Endothelial cell of hepatic sinusoid (primary cell): ENCODE measurements at regions not wholly inside any gene's neighbourhood (a gene's known extent, or its start where the extent isn't known, plus 50 kb on each side); places are given as distances from the start of the nearest gene placed in this dataset.

Experiments
- in situ Hi-C: cut with HindIII; loops from 2 replicates; pipeline ENCODE4 v1.10.0; 2017; ENCODE audit warnings: low sequenced_read_pairs

DNA sequence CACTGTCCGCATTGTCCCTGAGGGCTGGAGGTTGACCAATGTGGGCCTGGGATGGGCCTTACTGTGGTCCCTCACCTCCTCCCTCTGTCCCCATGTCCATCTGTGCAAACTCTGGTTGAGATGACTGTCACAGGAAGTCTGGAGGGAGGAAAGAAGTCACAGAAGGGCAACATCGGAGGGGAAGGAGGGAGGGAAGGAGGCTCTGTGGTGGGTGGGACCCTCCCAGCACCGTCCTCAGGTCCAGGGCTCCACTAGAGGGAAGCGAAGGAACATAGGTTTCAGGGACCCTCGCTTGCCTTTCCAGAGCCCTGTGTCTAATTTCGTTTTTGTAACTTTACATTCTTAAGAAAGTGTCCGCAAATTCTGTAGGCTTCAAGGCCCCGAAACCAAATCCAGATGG lies 111.3 kb upstream of the SLC44A3 start:
- in situ Hi-C loops, result no loop called here

DNA sequence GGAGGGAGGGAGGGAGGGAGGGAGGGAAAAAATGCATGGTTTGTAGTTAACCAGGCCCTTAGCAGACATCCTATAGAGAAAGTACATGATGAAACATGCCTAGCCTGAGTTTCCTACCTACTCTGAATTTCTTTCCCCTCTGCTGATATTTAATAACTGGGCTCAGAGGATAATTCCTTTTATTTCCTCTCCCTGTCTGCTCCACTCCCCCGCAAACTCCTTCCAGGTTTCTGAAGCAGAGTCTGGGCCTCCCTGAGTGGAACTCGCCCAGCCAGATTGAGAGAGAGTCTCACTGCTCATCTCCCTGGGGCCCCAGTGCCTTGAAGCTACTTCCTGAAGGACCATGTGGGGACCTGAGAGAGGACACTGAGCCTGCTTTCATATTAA lies 111.9 kb upstream of the SLC44A3 start:
- in situ Hi-C loops, result no loop called here

DNA sequence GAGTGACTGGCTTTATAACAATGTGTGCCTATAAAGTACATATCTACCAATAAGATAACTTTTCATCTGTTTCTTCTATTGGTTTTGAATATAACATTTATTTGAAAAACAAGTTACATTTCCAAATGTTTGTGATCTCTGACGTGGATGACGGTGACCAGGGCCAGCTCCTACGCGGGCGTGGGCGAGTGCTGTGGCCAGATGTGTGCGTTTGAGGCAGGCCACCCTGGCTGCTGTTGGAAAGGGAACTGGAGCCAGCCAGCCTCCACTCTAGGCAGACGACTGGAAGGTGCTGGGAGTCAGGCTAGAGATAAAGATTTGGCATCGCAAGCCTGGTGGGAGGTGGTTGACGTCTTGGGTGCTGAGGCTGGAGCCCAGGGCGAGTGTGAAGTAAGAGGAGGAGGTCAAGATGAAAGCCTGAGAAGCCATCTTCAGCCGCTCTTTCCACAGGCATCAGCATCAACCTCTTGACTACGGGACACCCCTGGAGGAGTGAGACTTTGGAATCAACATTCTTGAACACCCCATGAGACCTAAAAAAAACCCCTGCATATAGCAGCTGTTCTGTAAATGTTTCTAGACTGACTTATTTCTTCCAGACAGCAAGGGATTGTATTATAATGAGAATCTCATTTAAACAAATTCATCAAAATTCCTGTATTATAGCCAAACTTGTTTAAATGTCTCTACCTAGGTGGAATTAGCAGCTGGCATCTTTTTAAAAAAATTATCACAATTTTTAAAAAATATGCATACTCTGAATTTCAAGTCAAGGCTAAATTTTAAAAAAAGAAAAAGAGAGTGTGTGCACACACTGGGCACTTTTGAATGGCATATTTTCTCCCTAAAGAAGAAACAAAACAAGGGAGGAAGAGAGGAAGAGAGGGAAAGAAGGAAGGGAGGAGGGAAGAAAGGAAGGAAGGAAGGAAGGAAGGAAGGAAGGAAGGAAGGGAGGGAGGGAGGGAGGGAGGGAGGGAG lies 112.5 kb upstream of the SLC44A3 start:
- in situ Hi-C loops, result no loop called here

DNA sequence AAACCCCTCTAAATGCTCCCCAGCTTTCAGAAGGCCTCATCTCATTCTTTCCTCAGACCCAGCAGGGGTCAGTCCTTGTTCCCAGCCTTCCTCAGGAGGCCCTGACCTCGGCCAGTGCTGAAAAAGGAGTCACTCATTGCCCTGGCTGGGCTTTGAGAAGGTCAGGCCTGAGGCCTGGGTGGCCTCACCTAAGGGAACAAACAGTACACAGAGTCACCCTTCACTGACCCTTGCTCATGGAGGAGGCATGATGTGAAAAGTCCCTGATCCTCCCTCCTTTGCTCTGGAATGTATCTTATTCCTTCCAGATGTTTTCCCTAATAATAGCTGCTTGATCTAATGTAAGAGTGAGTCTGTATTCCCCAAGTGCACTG lies 117.7 kb upstream of the SLC44A3 start:
- in situ Hi-C loops, result no loop called here

DNA sequence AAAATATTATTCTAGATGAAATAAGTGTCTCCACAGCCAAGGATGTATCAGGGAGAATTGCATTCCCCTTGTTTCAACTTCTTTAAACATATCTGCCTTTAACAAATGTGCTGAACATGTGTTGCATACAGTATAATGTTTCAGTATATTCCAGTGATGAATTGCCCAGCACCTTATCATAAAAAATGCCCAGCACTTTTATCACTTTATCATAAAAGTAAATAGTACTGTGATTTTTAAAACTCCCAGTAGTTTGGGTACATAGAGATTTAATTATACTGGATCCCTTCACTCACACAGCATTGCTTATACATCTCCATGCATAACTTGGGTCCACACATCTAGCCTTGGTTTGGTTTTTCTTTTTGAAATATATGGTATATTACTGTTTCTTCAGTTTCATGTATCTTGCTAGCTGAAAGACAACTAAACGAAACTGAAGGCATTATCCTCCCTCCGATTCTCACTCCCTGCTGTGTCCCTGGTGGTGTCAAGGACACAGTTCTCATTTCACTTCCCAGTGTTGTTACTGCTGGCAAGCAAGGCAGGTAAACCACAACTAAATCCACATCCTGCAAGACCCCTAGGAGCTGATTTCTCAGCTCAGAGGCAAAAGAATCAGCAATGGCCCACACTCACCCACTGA lies 118.2 kb upstream of the SLC44A3 start:
- in situ Hi-C loops, result no loop called here

DNA sequence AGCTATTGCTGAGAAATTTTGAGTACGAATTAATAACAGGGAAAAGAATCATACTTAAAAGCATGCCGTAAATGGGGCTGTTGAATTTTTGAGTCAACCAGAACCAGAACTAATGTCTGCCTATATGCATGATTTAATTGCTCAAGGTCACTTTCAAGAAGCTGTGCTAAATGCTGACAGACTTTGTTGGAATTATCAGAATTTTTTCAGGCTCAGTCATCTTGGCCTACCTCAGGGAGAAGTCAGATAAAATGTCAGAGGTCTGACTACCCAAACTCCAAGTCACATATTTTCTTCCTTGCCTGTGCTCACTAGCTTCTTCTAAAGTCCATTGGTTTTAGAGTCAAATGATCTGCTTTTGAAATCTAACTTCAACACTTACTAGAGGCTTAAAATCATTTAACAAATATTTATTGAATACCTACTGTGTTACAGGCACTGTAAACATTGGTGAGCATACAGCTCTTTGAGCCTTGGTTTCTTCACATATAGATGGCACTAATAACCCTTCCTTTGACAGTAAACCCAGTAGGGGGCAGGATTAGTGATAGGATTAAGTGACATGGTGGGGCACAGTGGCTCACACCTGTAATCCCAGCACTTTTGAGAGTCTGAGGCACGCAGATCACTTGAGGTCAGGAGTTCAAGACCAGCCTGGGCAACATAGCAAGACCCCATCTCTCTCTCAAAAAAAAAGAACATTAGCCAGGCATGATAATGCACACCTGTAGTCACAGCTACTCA lies 121.2 kb upstream of the SLC44A3 start:
- in situ Hi-C loops, result no loop called here

DNA sequence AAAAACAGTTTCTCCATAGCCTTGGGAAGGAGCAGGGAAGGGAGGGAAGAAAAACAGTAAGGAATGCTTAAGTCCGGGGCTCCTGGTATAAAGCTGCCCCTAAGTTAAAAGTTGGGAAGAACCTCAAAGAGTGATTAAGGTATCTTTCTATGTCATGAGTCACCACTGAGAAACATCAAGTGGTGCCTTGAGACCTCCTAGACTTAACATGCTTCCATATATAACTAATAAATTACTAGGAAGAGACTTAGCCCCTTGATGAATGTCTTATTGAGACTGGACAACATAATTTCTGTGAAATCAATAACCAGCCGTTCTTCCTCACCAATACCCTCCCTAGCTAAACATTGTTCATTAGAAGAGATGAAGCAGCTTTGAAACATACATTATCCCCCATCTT lies 121.8 kb upstream of the SLC44A3 start:
- in situ Hi-C loops, result no loop called here

DNA sequence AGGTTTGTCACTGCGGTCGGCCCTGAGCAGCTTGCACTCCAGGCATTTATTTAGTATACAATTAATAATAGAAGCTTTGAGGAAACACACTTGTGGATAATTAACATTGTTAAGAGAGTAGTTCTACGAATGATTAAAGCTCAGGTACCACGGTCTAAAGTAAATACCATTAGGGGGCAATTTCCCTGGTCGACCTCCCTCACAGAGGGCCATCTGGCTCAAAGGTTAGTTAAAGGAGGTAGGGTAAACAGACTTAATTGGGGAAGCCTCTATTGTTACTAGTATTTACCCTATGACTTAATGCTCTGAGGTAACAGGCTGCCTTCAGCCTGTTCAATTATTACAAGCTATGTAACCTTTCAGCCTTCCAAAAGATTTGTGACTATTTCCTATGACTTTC lies 122.3 kb upstream of the SLC44A3 start:
- in situ Hi-C loops, result no loop called here

DNA sequence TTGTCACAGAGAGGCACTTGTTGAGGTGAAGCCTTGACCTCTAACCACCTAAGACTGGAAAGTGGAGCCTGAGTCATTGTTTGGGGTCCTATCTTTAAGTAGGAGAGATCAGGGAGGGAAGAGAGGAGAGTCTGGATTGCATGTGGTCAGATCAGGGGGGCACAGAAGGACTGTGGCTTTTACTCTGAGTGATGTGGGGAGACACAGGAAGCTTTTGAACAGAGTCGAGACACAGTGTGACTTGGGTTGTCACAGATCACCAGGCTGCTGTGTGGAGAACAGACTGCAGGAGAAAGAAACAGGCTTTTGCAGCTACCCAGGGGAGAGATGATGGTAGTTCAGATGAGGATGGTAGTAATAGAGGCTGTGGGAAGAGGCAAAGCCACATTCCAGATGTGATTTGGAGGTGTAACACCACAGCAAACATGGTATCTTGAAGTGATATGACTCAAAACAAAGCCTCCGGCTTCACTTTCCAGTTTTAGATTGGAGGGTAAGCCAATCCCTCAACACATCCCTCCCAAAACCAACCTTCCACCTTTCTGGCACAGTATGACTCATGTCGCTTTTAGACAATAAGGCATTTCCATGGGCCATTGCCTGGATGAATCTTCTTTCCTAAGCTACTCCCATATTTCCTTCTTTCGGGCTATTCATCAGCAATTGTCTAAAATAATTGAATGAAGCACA lies 125.8 kb upstream of the SLC44A3 start:
- in situ Hi-C loops, result no loop called here

DNA sequence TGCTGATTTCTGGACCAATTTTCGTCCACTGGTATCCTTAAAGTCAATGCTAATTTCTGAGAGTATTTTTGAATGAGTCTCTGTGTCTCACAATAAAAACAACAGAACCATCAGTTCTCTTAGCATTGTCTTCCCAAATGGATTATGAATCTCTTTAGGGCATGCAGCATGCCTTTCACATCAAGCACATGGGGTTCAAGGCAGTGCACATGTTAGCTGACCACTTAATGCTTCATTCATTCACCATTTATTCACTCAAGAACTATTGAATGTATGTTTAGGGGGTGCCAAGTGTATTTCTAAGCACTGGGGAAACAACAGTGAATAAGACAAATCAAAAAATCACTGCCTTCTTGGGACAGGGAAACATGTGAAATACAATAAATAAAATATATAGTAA lies 126.7 kb upstream of the SLC44A3 start:
- in situ Hi-C loops, result no loop called here

DNA sequence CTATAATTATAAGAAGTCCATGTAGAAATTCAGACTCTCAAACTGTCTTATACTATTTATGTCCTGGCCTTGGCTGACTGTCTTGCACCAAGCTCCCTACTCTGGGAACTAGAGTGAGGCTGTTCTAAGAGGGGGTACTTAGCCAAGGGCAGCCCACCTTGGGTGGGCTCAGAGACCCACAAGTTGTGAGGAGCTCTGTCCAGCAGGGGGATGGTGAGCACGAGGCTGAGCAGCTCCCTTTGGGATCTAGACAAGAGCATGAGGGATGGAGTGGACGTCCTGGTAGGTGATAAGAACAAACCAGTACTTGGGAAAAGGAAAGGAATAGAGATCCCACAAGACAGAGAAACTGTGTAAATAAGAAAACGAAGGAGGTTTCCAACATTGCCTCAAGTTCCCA lies 127.1 kb upstream of the SLC44A3 start:
- in situ Hi-C loops, result no loop called here

DNA sequence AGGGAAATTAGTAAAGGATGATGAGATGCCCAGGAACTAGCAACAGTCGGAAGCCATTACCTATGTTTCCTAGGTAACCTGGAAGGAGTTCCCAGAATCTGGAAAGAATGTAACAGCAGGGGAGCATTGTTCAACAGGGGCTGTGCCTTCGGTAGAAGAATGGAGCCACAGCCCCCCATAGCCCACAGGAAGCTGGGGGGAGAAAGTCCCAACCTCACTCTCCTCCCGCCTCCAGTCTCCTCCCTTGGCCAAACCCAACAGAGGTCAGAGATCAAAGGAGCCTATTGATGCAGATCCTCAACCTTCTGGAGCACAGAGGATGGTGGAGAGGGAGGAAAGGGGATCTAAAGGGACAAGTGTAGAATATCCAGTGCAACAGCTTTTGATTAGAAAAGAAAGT lies 131.5 kb upstream of the SLC44A3 start:
- in situ Hi-C loops, result no loop called here

DNA sequence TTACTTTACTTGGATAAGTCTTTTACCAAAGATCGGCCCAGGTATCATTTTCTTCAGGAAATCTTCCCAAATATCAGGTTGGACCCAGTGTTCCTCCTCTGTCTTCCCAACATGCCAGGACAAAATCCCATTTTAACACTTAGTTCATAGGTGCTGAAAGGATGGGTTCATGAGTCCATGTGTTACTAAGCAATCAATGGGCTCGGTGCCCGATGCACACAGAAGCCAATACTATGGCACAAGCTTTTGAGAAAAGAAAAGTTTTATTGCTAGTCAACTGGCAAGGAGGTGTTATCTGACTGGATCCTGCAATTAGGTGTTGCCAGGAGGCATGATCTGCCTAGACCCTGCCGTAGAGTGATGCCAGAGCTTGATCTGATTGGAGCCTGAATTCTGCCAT lies 133.3 kb upstream of the SLC44A3 start:
- in situ Hi-C loops, result no loop called here

DNA sequence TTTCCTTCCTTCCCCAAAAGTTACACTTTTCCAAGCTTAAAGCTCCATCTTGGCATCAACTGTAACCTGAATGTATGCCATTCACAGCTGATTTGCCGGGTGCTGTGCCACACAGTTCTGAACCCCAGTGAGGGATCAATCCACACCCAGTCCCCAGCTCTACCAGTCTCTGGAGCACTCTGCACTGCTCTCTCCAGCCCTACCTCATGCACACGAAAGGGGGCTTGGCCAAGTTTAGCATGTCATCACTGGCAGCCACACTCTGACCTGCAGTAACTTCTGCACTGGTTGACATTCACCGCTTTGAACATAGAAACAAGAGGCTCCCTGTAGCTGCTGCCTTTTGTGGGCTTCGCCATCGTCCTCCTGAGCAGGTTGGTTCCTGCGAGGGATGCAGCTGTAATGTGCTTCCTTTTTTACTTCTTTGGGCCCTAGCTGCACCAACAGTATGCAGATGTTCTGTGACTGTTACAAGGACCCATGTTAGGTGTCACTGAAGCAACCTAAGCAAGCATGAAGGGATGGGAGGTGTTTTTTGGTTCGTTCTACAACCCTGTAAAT lies 135.4 kb upstream of the SLC44A3 start:
- in situ Hi-C loops, result no loop called here

DNA sequence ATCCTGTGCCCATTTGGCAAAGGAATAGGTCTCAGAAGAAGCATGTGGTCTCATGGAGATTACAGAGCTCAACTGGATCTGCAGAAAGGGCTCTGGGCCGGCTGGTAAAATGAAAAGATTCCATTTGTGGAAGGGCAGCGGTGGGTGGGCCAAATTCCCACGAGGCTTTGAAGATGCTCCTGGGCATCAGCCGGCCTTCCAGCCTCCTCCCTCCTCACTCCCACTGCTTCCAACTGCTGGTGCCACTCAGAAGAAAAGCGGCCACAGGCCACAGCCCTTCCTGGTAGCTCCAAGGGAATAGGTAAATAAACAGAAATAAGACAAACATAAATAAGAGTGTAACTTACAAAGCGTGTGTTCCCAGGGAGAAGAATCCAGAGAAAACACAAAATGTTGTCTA lies 136.3 kb upstream of the SLC44A3 start:
- in situ Hi-C loops, result no loop called here

DNA sequence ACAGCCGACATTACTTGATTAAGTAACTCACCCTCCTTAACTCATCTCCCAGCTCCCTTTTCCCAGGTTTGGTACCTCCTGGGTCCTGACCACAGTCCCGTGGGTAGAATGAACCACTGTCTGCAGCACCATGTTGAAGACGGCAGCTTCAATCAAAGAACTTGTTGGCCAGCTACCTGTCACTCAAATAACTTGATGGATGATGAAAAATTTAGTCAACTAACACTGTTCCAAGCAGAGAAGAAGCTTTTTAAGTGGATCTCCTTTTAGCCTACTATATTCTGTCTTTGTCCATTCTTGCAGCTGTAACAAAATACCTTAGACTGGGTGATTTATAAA lies 138.4 kb upstream of the F3 start:
- in situ Hi-C loops, result no loop called here

DNA sequence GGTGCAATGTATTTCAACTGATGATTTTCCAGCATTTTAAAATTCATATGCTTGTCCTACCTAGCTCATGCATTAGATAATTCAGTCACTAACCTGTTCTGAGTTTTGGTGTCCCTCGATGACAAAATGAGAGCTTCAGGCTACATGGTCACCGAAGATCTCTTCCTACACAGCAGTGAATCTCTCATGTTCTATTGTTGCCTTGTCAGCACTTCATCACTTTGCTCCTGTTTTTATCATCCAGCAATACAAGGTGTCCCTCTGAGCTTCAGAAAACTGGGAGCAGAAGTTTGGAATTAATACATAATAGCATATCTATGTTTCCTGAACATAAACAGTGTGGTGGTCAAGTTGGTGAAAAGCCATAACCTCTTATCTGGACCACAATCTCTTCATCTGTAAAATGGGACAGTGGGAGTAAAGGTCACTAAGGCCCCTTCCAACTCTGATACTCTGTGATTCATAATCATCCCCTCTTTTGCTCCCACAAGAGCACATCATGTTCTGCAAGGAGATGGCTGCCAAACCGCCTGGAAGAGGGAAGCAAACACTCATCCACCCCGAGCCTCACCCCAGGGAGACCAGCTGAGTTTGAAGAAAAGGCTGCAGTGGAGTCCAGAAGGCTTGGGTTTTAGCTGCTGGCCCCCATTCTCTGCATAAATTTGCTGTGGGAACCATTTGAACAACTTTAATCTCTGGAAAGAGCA lies 137.9 kb upstream of the F3 start:
- in situ Hi-C loops, result no loop called here

DNA sequence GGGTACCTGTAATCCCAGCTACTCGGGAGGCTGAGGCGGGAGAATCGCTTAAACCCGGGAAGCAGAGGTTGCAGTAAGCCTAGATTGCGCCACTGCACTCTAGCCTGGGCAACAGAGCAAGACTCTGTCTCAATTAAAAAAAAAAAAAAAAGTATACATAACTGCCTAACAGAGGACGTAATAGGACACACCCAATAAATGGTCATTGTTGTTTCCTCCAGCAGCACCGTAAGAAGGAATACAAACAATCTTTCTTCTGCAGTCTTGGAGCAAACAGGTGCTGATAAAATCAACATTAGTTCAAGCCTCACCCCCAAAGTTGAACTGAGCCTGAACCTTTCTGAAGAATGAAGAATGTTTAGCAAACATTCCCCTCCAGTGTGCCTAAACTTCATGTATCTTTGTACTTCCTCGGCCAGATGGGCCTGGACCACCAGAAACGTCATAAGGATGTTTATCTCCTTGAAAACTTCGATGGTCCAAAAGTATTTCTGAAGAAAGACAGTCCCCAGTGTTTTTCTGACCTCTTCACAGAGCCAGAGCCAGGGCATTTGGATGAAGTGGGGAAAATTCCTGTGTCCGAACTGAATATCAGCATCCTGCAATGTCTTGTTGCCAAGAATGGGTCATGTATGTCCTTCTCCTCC lies 136.8 kb upstream of the F3 start:
- in situ Hi-C loops, result no loop called here

DNA sequence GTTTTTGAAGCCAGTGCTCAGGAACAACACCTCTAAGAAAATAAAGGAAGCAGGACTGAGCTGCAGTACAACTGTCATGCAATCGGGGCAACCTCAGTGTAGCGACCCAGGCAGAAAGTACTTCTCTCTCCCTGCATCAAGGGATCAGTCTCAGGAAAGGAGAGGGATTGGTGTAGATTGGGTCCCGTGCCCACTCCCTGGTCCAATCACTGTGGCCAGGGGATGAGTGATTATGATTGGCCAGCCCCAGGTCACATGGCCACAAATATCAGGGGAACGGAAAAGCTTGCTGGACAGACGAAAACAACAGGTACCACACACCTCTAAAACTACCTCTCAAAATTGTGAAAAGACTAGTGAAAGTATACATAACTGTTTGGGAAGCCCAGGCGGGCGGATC lies 136.2 kb upstream of the F3 start:
- in situ Hi-C loops, result no loop called here

DNA sequence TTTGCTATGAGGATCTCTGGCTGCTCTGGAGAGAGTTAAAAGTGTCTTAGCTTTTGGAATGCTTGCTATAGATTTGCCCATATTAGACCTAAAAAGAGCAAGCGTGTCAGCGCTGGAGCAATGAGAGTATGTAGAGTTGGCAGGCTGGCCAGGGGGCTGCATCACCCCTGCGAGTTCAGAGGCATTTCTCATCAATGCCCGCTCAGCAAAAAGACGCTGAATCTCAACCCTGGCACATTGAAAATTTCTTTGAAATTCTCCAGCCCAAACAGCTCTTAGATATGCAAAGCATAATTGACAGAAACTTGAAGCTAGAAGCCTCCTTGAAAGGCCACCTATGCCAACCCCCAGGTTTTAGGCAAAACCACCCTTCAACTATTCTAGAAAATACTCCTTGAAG lies 135.5 kb upstream of the F3 start:
- in situ Hi-C loops, result no loop called here
